ENCODE measurements at regions not wholly inside any gene's neighbourhood (a gene's known extent, or its start where the extent isn't known, plus 50 kb on each side); places are given as distances from the start of the nearest gene placed in this dataset.

GRCh38 chr4:145988628-145989027 is 50.0 kb upstream of the ZNF827 start:
- TF ChIP-seq SUZ12 (IDR thresholded peaks at IDR 0.05; ENCODE audit: extremely low read depth, insufficient read depth, insufficient read length) (no peak), ZNF274 (IDR thresholded peaks at IDR 0.05; ENCODE audit: low read depth, low read length) (no peak), YY1 (IDR thresholded peaks at IDR 0.05; ENCODE audit: insufficient read depth, insufficient read length) (no peak)

Data from NT2/D1 (cell line).